HG03354 (cell line): ENCODE measurements at regions not wholly inside any gene's neighbourhood (a gene's known extent, or its start where the extent isn't known, plus 50 kb on each side); places are given as distances from the start of the nearest gene placed in this dataset.
"Not testable (repeated sequence)": the region's sequence is repeated elsewhere in the genome, so short reads cannot be mapped to it uniquely, and the experiment has no call there.

Experiments
- ATAC-seq: cut with Tn5 transposase; IDR thresholded peaks from one replicate; pipeline ENCODE4 v1.9.1; 2021; ENCODE audit warnings: mild to moderate bottlenecking; ENCODE audit not compliant: unreplicated experiment, poor library complexity, severe bottlenecking

- no peak for ATAC-seq
Measured at GRCh38 chr10:131574363-131574706, 262.8 kb upstream of the TCERG1L start.

- ATAC-seq = no peak
Measured at GRCh38 chr10:131574707-131575430, 263.3 kb upstream of the TCERG1L start.

- ATAC-seq = no peak
Measured at GRCh38 chr10:131575877-131576276, 264.4 kb upstream of the TCERG1L start.

DNA sequence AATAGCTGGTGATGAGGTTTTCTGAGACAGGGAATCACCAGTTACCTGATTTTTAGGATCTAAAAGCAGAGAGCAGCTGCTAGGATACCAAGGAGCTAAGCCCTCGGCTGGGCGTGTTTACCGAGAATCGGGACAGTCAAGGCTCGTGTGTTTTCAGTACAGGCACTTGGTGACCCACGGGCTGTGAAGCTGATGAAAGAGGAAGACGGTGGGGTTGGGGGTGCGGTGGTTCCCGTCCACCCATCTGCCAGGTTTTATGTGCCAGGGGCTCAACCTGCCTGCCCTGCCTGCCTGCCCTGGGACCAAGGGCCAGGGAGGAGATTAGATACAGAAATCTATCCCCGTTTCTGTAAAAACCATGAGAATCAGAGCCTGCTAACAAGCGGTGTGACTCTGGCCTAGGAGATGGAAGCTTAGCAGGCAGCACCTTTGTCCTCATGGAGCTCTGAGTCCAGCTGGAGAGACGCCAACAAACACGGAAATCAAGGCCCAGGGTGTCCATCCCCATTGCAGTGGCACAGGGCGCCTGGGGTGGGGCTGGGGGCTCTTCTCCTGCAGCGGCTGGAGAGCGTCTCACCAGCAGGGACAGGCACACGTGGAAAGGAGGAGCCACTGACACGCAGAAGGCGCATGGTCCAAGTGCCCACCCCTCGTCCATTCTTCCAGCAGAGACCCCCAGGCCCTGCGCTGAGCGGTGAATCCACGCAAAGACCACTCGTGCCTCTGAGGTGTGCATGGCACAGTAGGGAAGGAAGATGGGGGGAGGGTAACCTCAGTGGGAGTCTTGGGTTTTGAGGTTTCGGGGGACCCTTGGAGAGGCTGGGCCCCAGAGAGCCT, 265.0 kb upstream of the TCERG1L start:
- ATAC-seq = no peak

- ATAC-seq = no peak
Measured at GRCh38 chr10:131577178-131577555, 265.6 kb upstream of the TCERG1L start.

GRCh38 chr10:131577786-131578471, 266.4 kb upstream of the TCERG1L start:
- no peak for ATAC-seq

GRCh38 chr10:131578472-131578970, 267.0 kb upstream of the TCERG1L start:
- ATAC-seq = no peak

- ATAC-seq = no peak
Measured at GRCh38 chr10:131579251-131580071, 267.9 kb upstream of the TCERG1L start.

GRCh38 chr10:131580076-131580652, 268.6 kb upstream of the TCERG1L start:
- ATAC-seq = no peak

DNA sequence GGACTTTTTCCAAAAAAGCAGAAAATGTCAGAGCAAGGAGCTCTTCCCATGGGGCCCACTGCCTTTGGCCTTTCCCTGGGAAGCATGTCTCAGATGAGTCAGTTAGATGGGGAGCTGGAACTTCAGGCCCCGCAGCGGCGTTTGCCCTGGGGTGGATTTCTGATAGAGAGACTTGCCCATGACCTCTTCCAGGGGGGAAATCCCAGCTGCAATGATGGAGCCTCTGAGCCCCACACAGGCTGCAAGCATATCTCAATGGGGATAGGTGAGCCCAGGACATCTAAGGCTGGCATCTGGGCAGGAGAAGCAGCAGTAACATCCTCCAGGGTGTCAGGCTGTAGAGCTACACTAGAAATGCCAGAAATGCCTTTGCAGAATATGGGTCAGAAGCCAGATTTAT, 269.2 kb upstream of the TCERG1L start:
- ATAC-seq = no peak

DNA sequence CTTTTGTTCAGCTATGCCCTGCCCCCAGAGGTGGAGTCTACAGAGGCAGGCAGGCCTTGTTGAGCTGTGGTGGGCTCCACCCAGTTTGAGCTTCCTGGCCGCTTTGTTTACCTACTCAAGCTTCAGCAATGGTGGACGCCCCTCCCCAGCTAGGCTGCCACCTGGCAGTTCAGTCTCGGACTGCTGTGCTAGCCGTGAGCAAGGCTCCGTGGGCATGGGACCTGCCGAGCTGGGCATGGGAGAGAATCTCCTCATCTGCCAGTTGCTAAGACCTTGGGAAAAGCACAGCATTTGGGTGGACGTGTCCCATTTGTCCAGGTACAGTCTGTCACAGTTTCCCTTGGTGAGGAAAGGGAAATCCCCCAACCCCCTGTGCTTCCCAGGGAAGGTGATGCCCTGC, 270.0 kb upstream of the TCERG1L start:
- ATAC-seq = not testable (repeated sequence)

GRCh38 chr10:131584287-131584686, 272.8 kb upstream of the TCERG1L start:
- ATAC-seq = no peak

DNA sequence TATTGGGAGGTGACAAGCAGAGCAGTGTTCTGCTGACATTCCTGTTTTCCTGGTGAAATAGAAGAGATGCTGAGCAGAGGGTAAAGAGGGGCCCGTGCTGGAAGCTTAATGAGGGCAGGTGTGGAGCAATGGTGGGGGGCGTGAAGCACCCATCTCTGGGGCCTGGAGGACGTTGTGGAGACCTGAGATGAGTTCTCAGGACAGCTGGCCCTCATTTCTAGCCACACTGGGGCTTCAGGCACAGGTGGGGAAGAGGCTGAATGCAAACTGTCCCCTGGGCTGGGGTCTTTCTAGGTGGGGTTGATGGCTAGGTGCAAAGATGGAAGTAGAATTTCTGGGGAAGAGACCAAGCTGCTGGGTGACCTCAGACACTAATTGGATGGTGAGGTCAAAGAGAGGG, 274.2 kb upstream of the TCERG1L start:
- ATAC-seq = no peak

- no peak for ATAC-seq
Measured at GRCh38 chr10:131586958-131587357, 275.4 kb upstream of the TCERG1L start.

GRCh38 chr10:131587976-131588680, 276.6 kb upstream of the TCERG1L start:
- ATAC-seq = no peak

- no peak for ATAC-seq
Measured at GRCh38 chr10:131588704-131589220, 277.2 kb upstream of the TCERG1L start.

GRCh38 chr10:131590567-131590966, 279.0 kb upstream of the TCERG1L start:
- no peak for ATAC-seq

DNA sequence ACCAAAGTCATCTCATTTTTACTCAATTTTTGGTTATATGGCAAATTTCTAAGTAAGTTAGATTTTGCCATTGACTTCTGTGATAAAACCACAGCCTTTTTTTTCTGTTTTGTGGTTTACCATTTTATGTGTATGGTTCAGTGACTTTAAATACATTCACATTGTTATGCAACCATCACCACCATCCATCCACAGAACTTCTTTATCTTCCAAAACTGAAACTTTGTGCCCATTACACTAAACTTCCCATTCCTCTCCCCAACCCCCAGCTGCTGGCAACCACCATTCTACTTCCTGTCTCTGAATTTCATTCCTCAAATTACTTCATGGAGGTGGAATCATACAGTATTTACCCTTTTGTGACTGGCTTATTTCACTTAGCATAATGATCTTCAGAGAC, 280.4 kb upstream of the TCERG1L start:
- ATAC-seq = no peak

- no peak for ATAC-seq
Measured at GRCh38 chr10:131609176-131609575, 291.6 kb upstream of the PPP2R2D start.
